ENCODE measurements at regions not wholly inside any gene's neighbourhood (a gene's known extent, or its start where the extent isn't known, plus 50 kb on each side); places are given as distances from the start of the nearest gene placed in this dataset.

GRCh38 chr12:17062267-17063036 is 456.5 kb upstream of the LMO3 start (continued):
- TF ChIP-seq NPAS2 (CRISPR knock-in tag; IDR thresholded peaks at IDR 0.05; ENCODE audit: borderline replicate concordance) (0 out of 2 replicates have a peak, but pooled peaks have one; percentile 7), KDM5A (IDR thresholded peaks at IDR 0.05) (no peak), MYC (IDR thresholded peaks at IDR 0.05; ENCODE audit: borderline replicate concordance, low read length) (no peak), ESRRA (IDR thresholded peaks at IDR 0.05; ENCODE audit: borderline replicate concordance, low read length) (no peak), RARB (CRISPR knock-in tag; IDR thresholded peaks at IDR 0.05) (no peak), PBX3 (IDR thresholded peaks at IDR 0.05) (no peak), ATOH8 (CRISPR knock-in tag; IDR thresholded peaks at IDR 0.05; ENCODE audit: low read depth) (no peak), MAX (IDR thresholded peaks at IDR 0.05) (peak; percentile 25; the same call in 1 of the 2 replicates), NR3C1 (IDR thresholded peaks at IDR 0.05) (no peak), RAD21 (conservative IDR thresholded peaks at IDR 0.05 in 1 of 2, IDR thresholded peaks at IDR 0.05 in 1 of 2) (peak in 1 of 2 experiments; percentile 17; a peak in 1 of 5 replicates), ZSCAN20 (CRISPR knock-in tag; IDR thresholded peaks at IDR 0.05) (0 out of 2 replicates have a peak, but pooled peaks have one; percentile 21), GATA3 (IDR thresholded peaks at IDR 0.05; ENCODE audit: borderline replicate concordance) (peak; percentile 75), EP300 (IDR thresholded peaks at IDR 0.05) (no peak)

GRCh38 chr12:17060260-17060659 is 454.3 kb upstream of the LMO3 start:
- TF ChIP-seq RAD21 (conservative IDR thresholded peaks at IDR 0.05 in 1 of 2, IDR thresholded peaks at IDR 0.05 in 1 of 2) (no peak), FOSL2 (IDR thresholded peaks at IDR 0.05) (no peak), FOSL2 (CRISPR knock-in tag; IDR thresholded peaks at IDR 0.05) (peak; percentile 47), NR3C1 (IDR thresholded peaks at IDR 0.05) (no peak), EHF (CRISPR knock-in tag; IDR thresholded peaks at IDR 0.05) (no peak), CEBPB (IDR thresholded peaks at IDR 0.05) (peak; percentile 4 to 36; a peak in 1 of 4 replicates), PBX3 (IDR thresholded peaks at IDR 0.05) (no peak), KDM5A (IDR thresholded peaks at IDR 0.05) (no peak), CBX8 (IDR thresholded peaks at IDR 0.05) (no peak), ZNF302 (CRISPR knock-in tag; IDR thresholded peaks at IDR 0.05) (no peak), RFX5 (IDR thresholded peaks at IDR 0.05) (no peak), ZFP36 (IDR thresholded peaks at IDR 0.05; ENCODE audit: borderline replicate concordance, partially characterized antibody) (no peak), GATA3 (IDR thresholded peaks at IDR 0.05; ENCODE audit: borderline replicate concordance) (0 out of 2 replicates have a peak, but pooled peaks have one; percentile 13), JUNB (IDR thresholded peaks at IDR 0.05) (0 out of 2 replicates have a peak, but pooled peaks have one; percentile 31), HOXB5 (CRISPR knock-in tag; IDR thresholded peaks at IDR 0.05) (no peak), EP300 (IDR thresholded peaks at IDR 0.05) (no peak), MYC (IDR thresholded peaks at IDR 0.05; ENCODE audit: borderline replicate concordance, low read length) (no peak), NPAS2 (CRISPR knock-in tag; IDR thresholded peaks at IDR 0.05; ENCODE audit: borderline replicate concordance) (no peak), HDAC2 (IDR thresholded peaks at IDR 0.05) (no peak)
- peak in 1 of 2 experiments; percentile 26 for DNase-seq (ENCODE audit: low read depth in 1 of 2, low spot score in 1 of 2)
- peak; percentile 7 for FAIRE-seq
- Histone ChIP-seq H3K4me2 (peak overlapping the region; percentile 60), H3K9me3 (no peaks in the 10 kb centered on the region), H3K4me3 (no peak overlapping the region), H3K4me1 (peaks cover 31% of the 10 kb centered on the region), H3K27ac (no peak overlapping the region; a peak in 1 of 6 replicates)
- ATAC-seq: no peak; a peak in 1 of 6 replicates
- WGBS (ENCODE audit: missing lambda C conversion rate): 29% methylated on average over 5 of the region's 5 CpGs
- ChIA-PET POLR2A (no interaction called here), CTCF (interaction anchor here (1.2 kb wide), 1 partner anchor 32 kb away, joined by 3 read pairs; no protein-coding TSS in a partner anchor)
